ENCODE measurements at regions not wholly inside any gene's neighbourhood (a gene's known extent, or its start where the extent isn't known, plus 50 kb on each side); places are given as distances from the start of the nearest gene placed in this dataset.

- no peak overlapping the region for H3K27ac ChIP-seq (ENCODE audit: low read length)
- no peaks in the 10 kb centered on the region for H4K20me1 ChIP-seq (ENCODE audit: insufficient read depth, low read length)
- no peaks in the 10 kb centered on the region for H3K27me3 ChIP-seq (ENCODE audit: low read depth, low read length)
- no peak overlapping the region for H3K4me3 ChIP-seq (ENCODE audit: low read length)
- TF ChIP-seq CTCF (IDR thresholded peaks at IDR 0.05; ENCODE audit: low read depth, low read length) (no peak), EZH2phosphoT487 (IDR thresholded peaks at IDR 0.05; ENCODE audit: low read depth) (no peak)
- no peak overlapping the region for H3K9ac ChIP-seq (ENCODE audit: low read length)
- no peaks in the 10 kb centered on the region for H3K9me3 ChIP-seq (ENCODE audit: insufficient read depth, low read length)
- H2AFZ ChIP-seq (ENCODE audit: low read depth, low read length): no peak overlapping the region
- no peaks in the 10 kb centered on the region for H3K36me3 ChIP-seq (replicated peaks; ENCODE audit: low read depth, low read length)
- no peaks in the 10 kb centered on the region for H3K79me2 ChIP-seq (ENCODE audit: low read length)
- H3K4me2 ChIP-seq (ENCODE audit: low read length): no peak overlapping the region
- peaks cover 7% of the 10 kb centered on the region for H3K4me1 ChIP-seq (ENCODE audit: low read length)
These were observed 584.0 kb upstream of the GHITM start for GRCh38 chr10:83555264-83555663.

- no peak overlapping the region for H3K9ac ChIP-seq (ENCODE audit: low read length)
- H3K9me3 ChIP-seq (ENCODE audit: insufficient read depth, low read length): no peaks in the 10 kb centered on the region
- no peaks in the 10 kb centered on the region for H3K36me3 ChIP-seq (replicated peaks; ENCODE audit: low read depth, low read length)
- H3K4me2 ChIP-seq (ENCODE audit: low read length): no peak overlapping the region
- H3K27ac ChIP-seq (ENCODE audit: low read length): no peak overlapping the region
- H3K4me3 ChIP-seq (ENCODE audit: low read length): no peak overlapping the region
- no peaks in the 10 kb centered on the region for H3K27me3 ChIP-seq (ENCODE audit: low read depth, low read length)
- no peak overlapping the region for H2AFZ ChIP-seq (ENCODE audit: low read depth, low read length)
- TF ChIP-seq CTCF (IDR thresholded peaks at IDR 0.05; ENCODE audit: low read depth, low read length): no peak
- no peak for TF ChIP-seq EZH2phosphoT487 (IDR thresholded peaks at IDR 0.05; ENCODE audit: low read depth)
- H4K20me1 ChIP-seq (ENCODE audit: insufficient read depth, low read length): no peaks in the 10 kb centered on the region
- H3K79me2 ChIP-seq (ENCODE audit: low read length): no peaks in the 10 kb centered on the region
- H3K4me1 ChIP-seq (ENCODE audit: low read length): no peaks in the 10 kb centered on the region
These were observed 576.9 kb upstream of the GHITM start for GRCh38 chr10:83562381-83562780.

GRCh38 chr10:83564889-83565588 lies 574.3 kb upstream of the GHITM start:
- Histone ChIP-seq H3K27ac (ENCODE audit: low read length) (no peak overlapping the region), H3K9me3 (ENCODE audit: insufficient read depth, low read length) (no peaks in the 10 kb centered on the region), H3K27me3 (ENCODE audit: low read depth, low read length) (no peaks in the 10 kb centered on the region), H3K4me2 (ENCODE audit: low read length) (no peak overlapping the region), H3K4me3 (ENCODE audit: low read length) (no peak overlapping the region), H3K79me2 (ENCODE audit: low read length) (no peaks in the 10 kb centered on the region), H2AFZ (ENCODE audit: low read depth, low read length) (no peak overlapping the region), H4K20me1 (ENCODE audit: insufficient read depth, low read length) (no peaks in the 10 kb centered on the region), H3K9ac (ENCODE audit: low read length) (no peak overlapping the region), H3K36me3 (replicated peaks; ENCODE audit: low read depth, low read length) (no peaks in the 10 kb centered on the region), H3K4me1 (ENCODE audit: low read length) (no peaks in the 10 kb centered on the region)
- TF ChIP-seq EZH2phosphoT487 (IDR thresholded peaks at IDR 0.05; ENCODE audit: low read depth): no peak
- no peak for TF ChIP-seq CTCF (IDR thresholded peaks at IDR 0.05; ENCODE audit: low read depth, low read length)

GRCh38 chr10:83572036-83572435 lies 567.3 kb upstream of the GHITM start:
- no peaks in the 10 kb centered on the region for H4K20me1 ChIP-seq (ENCODE audit: insufficient read depth, low read length)
- no peak overlapping the region for H3K27ac ChIP-seq (ENCODE audit: low read length)
- no peaks in the 10 kb centered on the region for H3K9me3 ChIP-seq (ENCODE audit: insufficient read depth, low read length)
- no peak overlapping the region for H3K9ac ChIP-seq (ENCODE audit: low read length)
- H3K79me2 ChIP-seq (ENCODE audit: low read length): no peaks in the 10 kb centered on the region
- H3K4me3 ChIP-seq (ENCODE audit: low read length): no peak overlapping the region
- no peaks in the 10 kb centered on the region for H3K27me3 ChIP-seq (ENCODE audit: low read depth, low read length)
- no peaks in the 10 kb centered on the region for H3K4me1 ChIP-seq (ENCODE audit: low read length)
- TF ChIP-seq CTCF (IDR thresholded peaks at IDR 0.05; ENCODE audit: low read depth, low read length) (no peak), EZH2phosphoT487 (IDR thresholded peaks at IDR 0.05; ENCODE audit: low read depth) (no peak)
- H2AFZ ChIP-seq (ENCODE audit: low read depth, low read length): no peak overlapping the region
- no peak overlapping the region for H3K4me2 ChIP-seq (ENCODE audit: low read length)
- no peaks in the 10 kb centered on the region for H3K36me3 ChIP-seq (replicated peaks; ENCODE audit: low read depth, low read length)
